Naive thymus-derived CD8-positive, alpha-beta T cell (primary cell): ENCODE measurements at regions not wholly inside any gene's neighbourhood (a gene's known extent, or its start where the extent isn't known, plus 50 kb on each side); places are given as distances from the start of the nearest gene placed in this dataset.
A peak's percentile ranks its signal among the peaks of the same experiment; 100 is the strongest.

Experiments used
- ATAC-seq, 2 donors: fragments of 150-1000 bp; cut with Tn5 transposase in 1 of 2; sonication (Bioruptor Pico), chemical (Tn5 transposase) in 1 of 2; 1 replicate in 1 of 2; 2 replicates in 1 of 2; pipeline ENCODE4 v1.10.0; 2021; ENCODE audit warnings: mild to moderate bottlenecking in 2 of 2, moderate library complexity in 2 of 2
- POLR2A ChIA-PET: fragments of 350-600 bp; sonication (Branson Sonifier 250); formaldehyde crosslinking; loops from one replicate; lab custom pipeline; 2021; ENCODE audit warnings: antibody characterized with exemption; lab: Charles Lee
- DNase-seq, 10 donors: peaks; one replicate each; pipeline versions ENCODE4 v3.0.0 to v3.0.0-alpha.2; 2020 to 2022
- H3K27ac Mint-ChIP-seq, 10 donors: one replicate each; pipeline ENCODE4 v1.8.0; 2020 to 2022; ENCODE audit warnings: mild to moderate bottlenecking in 10 of 10, mixed read lengths in 10 of 10, moderate library complexity in 4 of 10, inconsistent platforms in 1 of 10
- H3K27me3 Mint-ChIP-seq, 5 donors: one replicate each; pipeline ENCODE4 v1.8.0; 2021 to 2022; ENCODE audit warnings: mixed read lengths in 5 of 5
- H3K36me3 Mint-ChIP-seq, 3 donors: one replicate each; pipeline ENCODE4 v1.8.0; 2020 to 2022; ENCODE audit warnings: mixed read lengths in 3 of 3, mild to moderate bottlenecking in 2 of 3, inconsistent platforms in 1 of 3
- H3K4me1 Mint-ChIP-seq, 4 donors: one replicate each; pipeline ENCODE4 v1.8.0; 2021 to 2022; ENCODE audit warnings: mixed read lengths in 4 of 4
- H3K4me3 Mint-ChIP-seq, 10 donors: one replicate each; pipeline ENCODE4 v1.8.0; 2020 to 2022; ENCODE audit warnings: mild to moderate bottlenecking in 10 of 10, mixed read lengths in 10 of 10, moderate library complexity in 6 of 10, inconsistent platforms in 1 of 10
- H3K9me3 Mint-ChIP-seq, 9 donors: one replicate each; pipeline ENCODE4 v1.8.0; 2020 to 2022; ENCODE audit warnings: mixed read lengths in 9 of 9, mild to moderate bottlenecking in 3 of 9, inconsistent platforms in 1 of 9, moderate library complexity in 1 of 9

DNA sequence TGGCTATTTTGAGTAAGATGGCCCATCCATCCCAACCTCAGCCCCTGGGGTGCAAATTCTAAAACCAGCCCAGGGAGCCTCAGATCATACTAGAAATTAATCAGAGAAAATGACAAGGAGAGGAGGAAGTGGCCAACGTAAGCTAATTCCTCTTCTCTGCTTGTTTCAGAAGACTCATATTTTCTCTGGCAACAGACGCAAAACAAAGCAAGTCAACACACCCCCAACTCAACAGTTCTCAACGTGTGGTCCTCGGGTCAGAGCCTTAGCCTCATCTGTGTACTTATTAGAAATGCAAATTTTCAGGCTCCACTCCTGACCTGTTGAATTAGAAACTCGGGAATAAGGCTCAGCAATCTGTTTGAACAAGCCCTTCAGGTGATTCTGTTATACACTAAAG lies 413.9 kb upstream of the AUTS2 start:
- no peak for ATAC-seq
- DNase-seq = no peak
- peak overlapping the region in 5 of 10 donors; percentile 2 to 27 (median 16) for H3K27ac Mint-ChIP-seq
- H3K27me3 Mint-ChIP-seq = no peaks in the 10 kb centered on the region
- H3K36me3 Mint-ChIP-seq = peaks cover 0 to 6% (median 5%) of the 10 kb centered on the region in 3 donors
- H3K9me3 Mint-ChIP-seq = peaks cover 0 to 31% (median 13%) of the 10 kb centered on the region in 9 donors
- POLR2A ChIA-PET = no interaction called here
- H3K4me1 Mint-ChIP-seq = peaks cover 4 to 33% (median 23%) of the 10 kb centered on the region in 4 donors
- peak overlapping the region in 3 of 10 donors; percentile 28 to 69 (median 32) for H3K4me3 Mint-ChIP-seq

DNA sequence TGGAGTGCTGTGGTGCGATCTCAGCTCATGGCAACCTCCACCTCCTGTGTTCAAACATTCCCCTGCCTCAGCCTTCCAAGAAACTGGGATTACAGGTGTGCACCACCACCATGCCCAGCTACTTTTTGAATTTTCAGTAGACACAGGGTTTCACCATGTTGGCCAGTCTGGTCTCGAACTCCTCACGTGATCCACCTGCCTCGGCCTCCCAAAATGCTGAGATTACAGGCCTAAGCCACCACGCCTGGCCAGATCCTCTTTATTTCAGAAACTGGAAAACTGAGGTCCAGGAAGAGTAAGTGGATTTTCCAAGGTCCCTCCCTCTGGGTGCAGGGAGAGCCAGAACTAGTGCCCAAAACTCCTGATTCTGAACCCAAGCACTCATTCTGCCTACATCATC lies 413.1 kb upstream of the AUTS2 start:
- Mint-ChIP-seq H3K4me1 (peaks cover 4 to 33% (median 21%) of the 10 kb centered on the region in 4 donors), H3K9me3 (peaks cover 0 to 31% (median 13%) of the 10 kb centered on the region in 9 donors), H3K27ac (peak overlapping the region in 1 of 10 donors; percentile 9), H3K36me3 (peaks cover 0 to 6% (median 5%) of the 10 kb centered on the region in 3 donors), H3K4me3 (no peak overlapping the region), H3K27me3 (no peaks in the 10 kb centered on the region)
- POLR2A ChIA-PET = no interaction called here
- DNase-seq (no peak), ATAC-seq (no peak)

GRCh38 chr7:69186974-69187373 lies 411.3 kb upstream of the AUTS2 start:
- POLR2A ChIA-PET = no interaction called here
- Mint-ChIP-seq H3K4me1 (peaks cover 4 to 23% (median 17%) of the 10 kb centered on the region in 4 donors), H3K9me3 (peaks cover 0 to 30% (median 13%) of the 10 kb centered on the region in 9 donors), H3K36me3 (peaks cover 0 to 9% (median 5%) of the 10 kb centered on the region in 3 donors), H3K27ac (no peak overlapping the region), H3K27me3 (no peaks in the 10 kb centered on the region), H3K4me3 (no peak overlapping the region)
- no peak for DNase-seq
- no peak for ATAC-seq

DNA sequence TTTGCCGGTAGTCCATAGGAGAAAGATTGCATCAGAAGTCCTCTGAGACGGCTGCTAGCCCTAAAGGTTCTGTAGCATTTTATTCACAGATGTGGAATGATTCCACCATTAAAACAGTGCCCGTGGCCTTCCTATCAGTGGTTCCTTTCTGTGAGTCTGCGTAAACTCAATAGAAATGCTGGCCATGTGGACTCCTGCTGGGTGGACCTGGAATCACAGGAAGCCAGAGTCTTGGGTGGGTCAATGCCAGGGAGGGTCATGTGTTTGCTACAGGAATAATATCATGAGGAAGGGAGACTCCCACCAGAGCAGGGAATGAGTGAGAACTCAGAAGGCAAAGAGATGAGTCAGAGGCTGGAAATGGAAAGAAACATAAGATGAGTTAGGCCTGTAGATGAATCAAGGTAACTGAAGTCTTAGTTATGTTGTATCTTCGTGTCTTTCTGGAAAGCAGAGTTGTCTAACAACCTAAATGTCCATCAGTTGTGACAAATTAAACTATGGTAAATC lies 410.4 kb upstream of the AUTS2 start:
- no peaks in the 10 kb centered on the region for H3K27me3 Mint-ChIP-seq
- DNase-seq (no peak), ATAC-seq (no peak)
- H3K27ac Mint-ChIP-seq = no peak overlapping the region
- peaks cover 0 to 16% (median 11%) of the 10 kb centered on the region in 4 donors for H3K4me1 Mint-ChIP-seq
- POLR2A ChIA-PET = no interaction called here
- H3K4me3 Mint-ChIP-seq = no peak overlapping the region
- peaks cover 0 to 8% (median 5%) of the 10 kb centered on the region in 3 donors for H3K36me3 Mint-ChIP-seq
- peaks cover 0 to 25% (median 8%) of the 10 kb centered on the region in 9 donors for H3K9me3 Mint-ChIP-seq

DNA sequence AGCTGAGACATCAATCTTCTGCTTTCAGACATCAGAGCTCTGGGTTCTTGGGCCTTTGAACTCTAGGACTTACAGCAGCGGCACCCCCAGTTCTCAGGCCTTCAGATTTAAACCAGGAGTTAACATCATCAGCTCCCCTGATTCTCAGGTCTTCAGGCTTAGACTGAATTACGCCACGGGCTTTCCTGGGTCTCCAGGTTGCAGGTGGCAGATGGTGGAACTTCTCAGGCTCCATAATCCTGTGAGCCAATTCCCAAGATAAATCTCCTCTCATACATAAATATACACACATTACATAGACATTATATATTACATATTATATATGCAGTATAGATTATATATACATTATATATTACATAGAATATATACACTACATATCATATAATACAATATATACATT lies 408.9 kb upstream of the AUTS2 start:
- Mint-ChIP-seq H3K9me3 (peaks cover 0 to 34% (median 10%) of the 10 kb centered on the region in 9 donors), H3K4me1 (peaks cover 0 to 3% (median 2%) of the 10 kb centered on the region in 4 donors), H3K27me3 (no peaks in the 10 kb centered on the region), H3K27ac (no peak overlapping the region), H3K36me3 (peaks cover 0 to 8% (median 5%) of the 10 kb centered on the region in 3 donors), H3K4me3 (no peak overlapping the region)
- ATAC-seq = no peak
- POLR2A ChIA-PET = no interaction called here
- no peak for DNase-seq

DNA sequence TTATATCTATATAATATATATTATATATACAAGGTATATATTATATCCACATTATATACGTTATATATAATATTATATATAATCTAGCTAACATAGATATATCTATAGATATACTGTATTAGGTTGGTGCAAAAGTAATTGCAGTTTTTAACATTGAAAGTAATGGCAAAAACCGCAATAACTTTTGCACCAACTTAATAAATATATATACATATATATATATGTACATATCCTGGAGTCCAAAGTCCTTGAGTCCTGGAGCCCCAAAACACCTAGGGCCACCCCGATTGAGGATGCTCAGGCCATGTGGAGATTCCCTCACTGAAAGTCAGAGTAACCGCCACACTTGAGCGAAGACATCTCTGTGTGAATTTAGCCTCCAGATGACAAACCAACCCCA lies 408.2 kb upstream of the AUTS2 start:
- no peak overlapping the region for H3K27ac Mint-ChIP-seq
- no peaks in the 10 kb centered on the region for H3K27me3 Mint-ChIP-seq
- ATAC-seq (no peak), DNase-seq (no peak)
- no peak overlapping the region for H3K4me3 Mint-ChIP-seq
- POLR2A ChIA-PET = no interaction called here
- peaks cover 0 to 35% (median 11%) of the 10 kb centered on the region in 9 donors for H3K9me3 Mint-ChIP-seq
- H3K4me1 Mint-ChIP-seq = no peaks in the 10 kb centered on the region
- H3K36me3 Mint-ChIP-seq = peaks cover 0 to 8% (median 5%) of the 10 kb centered on the region in 3 donors

- Mint-ChIP-seq H3K27me3 (no peaks in the 10 kb centered on the region), H3K4me3 (no peak overlapping the region), H3K4me1 (no peaks in the 10 kb centered on the region), H3K9me3 (peaks cover 0 to 37% (median 13%) of the 10 kb centered on the region in 9 donors), H3K27ac (no peak overlapping the region), H3K36me3 (peaks cover 0 to 8% (median under 1%) of the 10 kb centered on the region in 3 donors)
- DNase-seq = no peak
- ATAC-seq = no peak
- POLR2A ChIA-PET = no interaction called here
Measured at GRCh38 chr7:69190763-69191162, 407.5 kb upstream of the AUTS2 start.

DNA sequence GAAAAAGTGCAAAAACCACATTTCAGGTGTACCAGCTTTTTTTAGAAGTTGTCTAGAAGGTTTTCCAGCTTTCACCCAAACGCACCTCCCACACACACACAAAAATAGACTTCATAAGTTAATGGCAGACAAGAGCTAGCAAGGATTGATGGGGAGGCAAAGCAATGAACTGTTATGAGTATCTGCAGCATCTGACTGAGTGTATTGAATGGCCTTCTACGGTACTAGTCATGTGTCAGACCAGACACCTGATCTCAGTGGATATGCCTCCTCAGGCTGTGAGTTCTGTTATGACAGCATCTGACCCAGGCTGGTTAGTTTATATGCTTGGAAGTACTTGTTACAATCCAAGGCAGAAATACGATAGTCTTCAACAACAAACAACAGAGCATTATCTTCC lies 406.1 kb upstream of the AUTS2 start:
- Mint-ChIP-seq H3K4me3 (no peak overlapping the region), H3K9me3 (peaks cover 0 to 40% (median 15%) of the 10 kb centered on the region in 9 donors), H3K4me1 (no peaks in the 10 kb centered on the region), H3K36me3 (peaks cover 0 to 16% (median 0%) of the 10 kb centered on the region in 3 donors), H3K27ac (no peak overlapping the region), H3K27me3 (no peaks in the 10 kb centered on the region)
- DNase-seq (no peak), ATAC-seq (no peak)
- POLR2A ChIA-PET = no interaction called here

DNA sequence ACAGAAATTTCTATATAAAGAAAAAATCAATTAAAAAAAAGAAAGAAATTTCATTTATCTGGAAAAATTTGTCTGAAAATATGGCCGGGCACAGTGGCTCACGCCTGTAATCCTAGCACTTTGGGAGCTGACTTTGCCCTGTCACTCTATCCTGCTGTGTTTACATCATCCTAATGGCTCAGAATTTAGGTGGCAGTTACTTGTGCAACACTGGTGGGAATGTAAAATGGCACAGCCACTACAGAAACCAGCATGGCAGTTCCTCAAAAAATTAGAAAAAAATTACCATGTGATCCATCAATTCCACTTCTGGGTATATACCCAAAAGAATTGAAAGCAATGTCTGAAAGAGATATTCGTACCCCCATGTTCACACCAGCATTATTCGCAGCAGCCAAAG lies 405.2 kb upstream of the AUTS2 start:
- Mint-ChIP-seq H3K36me3 (peaks cover 0 to 16% (median 2%) of the 10 kb centered on the region in 3 donors), H3K9me3 (peaks cover 0 to 30% (median 15%) of the 10 kb centered on the region in 9 donors), H3K27ac (no peak overlapping the region), H3K4me1 (peaks cover 0 to 3% (median 0%) of the 10 kb centered on the region in 4 donors), H3K4me3 (no peak overlapping the region), H3K27me3 (no peaks in the 10 kb centered on the region)
- DNase-seq (no peak), ATAC-seq (no peak)
- POLR2A ChIA-PET = no interaction called here

DNA sequence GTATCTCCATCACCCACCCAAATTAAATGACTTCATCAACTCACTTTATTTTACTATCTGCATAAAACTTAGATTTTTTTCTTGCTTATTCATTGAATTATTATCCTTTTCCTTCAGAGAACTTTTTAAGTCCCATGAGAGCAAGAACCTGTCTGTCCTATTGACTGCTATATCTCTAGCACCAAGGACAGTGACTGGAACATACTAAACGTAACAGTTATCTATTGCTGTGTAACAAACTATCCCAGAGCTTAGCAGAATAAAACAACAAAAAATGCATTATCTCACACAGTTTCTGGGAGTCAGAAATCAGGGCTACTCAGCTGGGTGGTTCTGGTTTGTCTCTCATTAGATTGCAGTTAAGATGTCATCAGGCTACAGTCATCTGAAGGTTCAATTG lies 401.7 kb upstream of the AUTS2 start:
- no peaks in the 10 kb centered on the region for H3K27me3 Mint-ChIP-seq
- DNase-seq (no peak), ATAC-seq (no peak)
- H3K36me3 Mint-ChIP-seq = peaks cover 0 to 27% (median 2%) of the 10 kb centered on the region in 3 donors
- H3K4me1 Mint-ChIP-seq = peaks cover 10 to 24% (median 19%) of the 10 kb centered on the region in 4 donors
- no peak overlapping the region for H3K4me3 Mint-ChIP-seq
- POLR2A ChIA-PET = no interaction called here
- peaks cover 11 to 46% (median 26%) of the 10 kb centered on the region in 9 donors for H3K9me3 Mint-ChIP-seq
- H3K27ac Mint-ChIP-seq = no peak overlapping the region

GRCh38 chr7:69198250-69198649 lies 400.0 kb upstream of the AUTS2 start:
- Mint-ChIP-seq H3K4me1 (peaks cover 10 to 24% (median 19%) of the 10 kb centered on the region in 4 donors), H3K27ac (peak overlapping the region in 2 of 10 donors; percentile 86 to 87), H3K4me3 (peak overlapping the region in 1 of 10 donors; percentile 11), H3K27me3 (no peaks in the 10 kb centered on the region), H3K36me3 (peaks cover 0 to 23% (median 2%) of the 10 kb centered on the region in 3 donors), H3K9me3 (peaks cover 13 to 45% (median 31%) of the 10 kb centered on the region in 9 donors)
- DNase-seq = no peak
- ATAC-seq = no peak
- POLR2A ChIA-PET = no interaction called here

DNA sequence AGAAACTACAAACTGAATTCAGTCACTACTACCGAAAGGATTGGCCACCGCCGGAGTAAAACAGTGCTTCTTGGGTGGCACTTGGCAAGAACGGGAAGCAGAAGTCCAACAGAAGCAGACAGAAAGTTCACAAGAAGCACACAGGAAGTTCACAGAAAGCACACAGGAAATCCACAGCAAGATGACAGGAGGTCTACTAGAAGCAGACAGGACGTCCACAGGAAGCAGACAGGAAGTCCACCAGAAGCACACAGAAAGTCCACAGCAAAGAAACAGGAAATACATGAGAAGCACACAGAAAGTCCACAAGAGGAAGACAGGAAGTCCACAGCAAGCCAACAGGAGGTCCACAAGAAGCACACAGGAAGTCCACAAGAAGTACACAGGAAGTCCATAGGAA lies 399.2 kb upstream of the AUTS2 start:
- ATAC-seq (peak in 1 of 2 donors; percentile 58), DNase-seq (peak in 3 of 10 donors; percentile 3 to 31 (median 12))
- peaks cover 10 to 24% (median 19%) of the 10 kb centered on the region in 4 donors for H3K4me1 Mint-ChIP-seq
- H3K36me3 Mint-ChIP-seq = peaks cover 0 to 23% (median 2%) of the 10 kb centered on the region in 3 donors
- POLR2A ChIA-PET = no interaction called here
- H3K27me3 Mint-ChIP-seq = no peaks in the 10 kb centered on the region
- peak overlapping the region in 6 of 10 donors; percentile 11 to 61 (median 33) for H3K4me3 Mint-ChIP-seq
- peaks cover 13 to 41% (median 31%) of the 10 kb centered on the region in 9 donors for H3K9me3 Mint-ChIP-seq
- peak overlapping the region; percentile 72 to 92 (median 86) for H3K27ac Mint-ChIP-seq

GRCh38 chr7:69199661-69200060 lies 398.6 kb upstream of the AUTS2 start:
- Mint-ChIP-seq H3K27me3 (peaks cover 0 to 5% (median 0%) of the 10 kb centered on the region in 5 donors), H3K9me3 (peaks cover 13 to 38% (median 27%) of the 10 kb centered on the region in 9 donors), H3K27ac (peak overlapping the region; percentile 72 to 92 (median 86)), H3K36me3 (peaks cover 0 to 26% (median 2%) of the 10 kb centered on the region in 3 donors), H3K4me3 (peak overlapping the region in 5 of 10 donors; percentile 7 to 45 (median 33)), H3K4me1 (peaks cover 10 to 24% (median 19%) of the 10 kb centered on the region in 4 donors)
- POLR2A ChIA-PET = no interaction called here
- DNase-seq (peak in 1 of 10 donors; percentile 14), ATAC-seq (peak in 1 of 2 donors; percentile 33)
